Suprapubic skin (tissue), 4 donors: ENCODE measurements at regions not wholly inside any gene's neighbourhood (a gene's known extent, or its start where the extent isn't known, plus 50 kb on each side); places are given as distances from the start of the nearest gene placed in this dataset.

ENCODE experiments used
- DNase-seq, 2 donors: peaks; one replicate each; pipeline ENCODE4 v3.0.0-alpha.2; 2019; ENCODE audit warnings: low spot score in 2 of 2
- H3K27ac ChIP-seq: fragments of 200-600 bp; sonication (generic); one replicate; pipeline ENCODE4 v1.5.1; 2019
- H3K27me3 ChIP-seq: fragments of 200-600 bp; sonication (generic); one replicate; pipeline ENCODE4 v1.5.1; 2019
- H3K36me3 ChIP-seq: fragments of 200-600 bp; sonication (generic); one replicate; pipeline ENCODE4 v1.5.1; 2019
- H3K4me1 ChIP-seq: fragments of 200-600 bp; sonication (generic); one replicate; pipeline ENCODE4 v1.5.1; 2019
- H3K4me3 ChIP-seq: fragments of 200-600 bp; sonication (generic); one replicate; pipeline ENCODE4 v1.5.1; 2019; ENCODE audit warnings: mild to moderate bottlenecking
- H3K9me3 ChIP-seq: fragments of 200-600 bp; sonication (generic); one replicate; pipeline ENCODE4 v1.5.1; 2019
- CTCF ChIP-seq, 2 donors: fragments of 200-600 bp in 1 of 2; fragments of 450-650 bp in 1 of 2; sonication (generic) in 1 of 2; IDR thresholded peaks; one replicate each; pipeline ENCODE4 v1.5.1; 2016 to 2019; ENCODE audit warnings: antibody characterized with exemption in 2 of 2, mild to moderate bottlenecking in 1 of 2, moderate library complexity in 1 of 2
- EP300 ChIP-seq: sonication (generic); formaldehyde crosslinking; IDR thresholded peaks from one replicate; pipeline ENCODE4 v1.6.1; 2017; ENCODE audit warnings: antibody characterized with exemption
- POLR2A ChIP-seq, 2 donors: fragments of 450-650 bp; IDR thresholded peaks; one replicate each; pipeline ENCODE4 v1.6.1; 2017; ENCODE audit warnings: antibody characterized with exemption in 2 of 2, mild to moderate bottlenecking in 2 of 2, moderate library complexity in 2 of 2
- POLR2AphosphoS5 ChIP-seq, 3 donors: sonication (generic); formaldehyde crosslinking; IDR thresholded peaks; one replicate each; pipeline ENCODE4 v1.6.1; 2017; ENCODE audit warnings: antibody characterized with exemption in 3 of 3
- WGBS: methylation state at CpG from one replicate; pipeline ENCODE4 v1.1.5; 2018; 5-methylcytosine and 5-hydroxymethylcytosine counted together

GRCh38 chr5:1686016-1686802 lies 113.4 kb downstream of the MRPL36 start:
- WGBS: 50% methylated on average over 4 of the region's 18 CpGs
- no peak overlapping the region for H3K27ac ChIP-seq
- TF ChIP-seq POLR2AphosphoS5 (IDR thresholded peaks at IDR 0.05) (no peak), CTCF (IDR thresholded peaks at IDR 0.05) (no peak), POLR2A (IDR thresholded peaks at IDR 0.05) (no peak), EP300 (no peak)
- H3K4me3 ChIP-seq: no peak overlapping the region
- H3K9me3 ChIP-seq: no peaks in the 10 kb centered on the region
- no peaks in the 10 kb centered on the region for H3K36me3 ChIP-seq
- peaks cover 13% of the 10 kb centered on the region for H3K27me3 ChIP-seq
- no peak for DNase-seq
- H3K4me1 ChIP-seq: no peaks in the 10 kb centered on the region

- WGBS: 59% methylated on average over 10 of the region's 10 CpGs
- Histone ChIP-seq H3K4me1 (no peaks in the 10 kb centered on the region), H3K27me3 (peaks cover 13% of the 10 kb centered on the region), H3K9me3 (no peaks in the 10 kb centered on the region), H3K4me3 (no peak overlapping the region), H3K27ac (no peak overlapping the region), H3K36me3 (no peaks in the 10 kb centered on the region)
- TF ChIP-seq CTCF (IDR thresholded peaks at IDR 0.05): no peak
- no peak for TF ChIP-seq POLR2AphosphoS5 (IDR thresholded peaks at IDR 0.05)
- TF ChIP-seq EP300: no peak
- no peak for TF ChIP-seq POLR2A (IDR thresholded peaks at IDR 0.05)
- no peak for DNase-seq
Observed at GRCh38 chr5:1685066-1685465, 114.6 kb downstream of the MRPL36 start.

GRCh38 chr5:1681955-1682354 lies 117.7 kb downstream of the MRPL36 start:
- Histone ChIP-seq H3K4me1 (no peaks in the 10 kb centered on the region), H3K36me3 (no peaks in the 10 kb centered on the region), H3K9me3 (peaks cover 3% of the 10 kb centered on the region), H3K4me3 (no peak overlapping the region), H3K27ac (no peak overlapping the region), H3K27me3 (peaks cover 13% of the 10 kb centered on the region)
- no peak for DNase-seq
- no peak for TF ChIP-seq CTCF (IDR thresholded peaks at IDR 0.05)
- TF ChIP-seq POLR2A (IDR thresholded peaks at IDR 0.05): no peak
- WGBS: 51% methylated on average over 4 of the region's 7 CpGs

- H3K4me1 ChIP-seq: no peaks in the 10 kb centered on the region
- H3K4me3 ChIP-seq: no peak overlapping the region
- no peak overlapping the region for H3K27ac ChIP-seq
- peaks cover 35% of the 10 kb centered on the region for H3K27me3 ChIP-seq
- no peaks in the 10 kb centered on the region for H3K36me3 ChIP-seq
- DNase-seq: no peak
- peaks cover 4% of the 10 kb centered on the region for H3K9me3 ChIP-seq
- 54% methylated on average over 25 of the region's 25 CpGs for WGBS
- TF ChIP-seq CTCF (IDR thresholded peaks at IDR 0.05) (no peak), POLR2A (IDR thresholded peaks at IDR 0.05) (no peak), EP300 (no peak)
Observed at GRCh38 chr5:1673042-1673677, 126.5 kb downstream of the MRPL36 start.

GRCh38 chr5:1672396-1672795 lies 127.2 kb downstream of the MRPL36 start:
- Histone ChIP-seq H3K9me3 (peaks cover 4% of the 10 kb centered on the region), H3K27me3 (peaks cover 43% of the 10 kb centered on the region), H3K4me1 (peaks cover 5% of the 10 kb centered on the region), H3K4me3 (no peak overlapping the region), H3K36me3 (no peaks in the 10 kb centered on the region), H3K27ac (no peak overlapping the region)
- 71% methylated on average over 14 of the region's 14 CpGs for WGBS
- no peak for DNase-seq
- TF ChIP-seq POLR2AphosphoS5 (IDR thresholded peaks at IDR 0.05) (no peak), POLR2A (IDR thresholded peaks at IDR 0.05) (no peak), CTCF (IDR thresholded peaks at IDR 0.05) (no peak), EP300 (no peak)
